Heart left ventricle (tissue), 13 donors: ENCODE measurements at regions not wholly inside any gene's neighbourhood (a gene's known extent, or its start where the extent isn't known, plus 50 kb on each side); places are given as distances from the start of the nearest gene placed in this dataset.

ENCODE experiments used
- CTCF ChIP-seq, 12 donors: fragments of 200-600 bp; sonication (generic) in 4 of 12; IDR thresholded peaks; one replicate each; pipeline versions ENCODE4 v1.5.0 to v1.8.0; 2018 to 2022; ENCODE audit warnings: antibody characterized with exemption in 12 of 12, mild to moderate bottlenecking in 5 of 12
- POLR2A ChIP-seq, 2 donors: fragments of 450-650 bp; IDR thresholded peaks; one replicate each; pipeline ENCODE4 v1.6.1; 2017; ENCODE audit warnings: antibody characterized with exemption in 2 of 2, mild to moderate bottlenecking in 2 of 2, moderate library complexity in 2 of 2
- donor health status: ischemic (EF 13 %, LVEDD 7.1; RV severe dilation, severe dysfunction).
- donor health status: DM: no; HTN: yes; CAD: no.
- donor health status: DM: no; HTN: no; CAD: no.
- donor health status: ischemic (EF 25% LVEDD 6.9; RV normal size, moderate dysfunction).
- donor health status: ischemic (EF 25% LVEDD 5.7; RV mildly dilated, moderate dysfunction).
- donor health status: ischemic (EF 35%, LVEDD 5.7; RV mildly dilated, moderate dysfunction).
- donor health status: nonischemic (EF 11% LVEDD 7.7; RV severe dilation, severe dysfunction).
- donor health status: DM: yes; HTN: yes; CAD: no.
- donor health status: PGD.
- donor health status: ischemic (EF 29% LVEDD 5.4; RV normal size, mild dysfunction).
- donor health status: nonischemic (EF 23%, LVEDD 6.1; RV moderate dilation, normal function).

DNA sequence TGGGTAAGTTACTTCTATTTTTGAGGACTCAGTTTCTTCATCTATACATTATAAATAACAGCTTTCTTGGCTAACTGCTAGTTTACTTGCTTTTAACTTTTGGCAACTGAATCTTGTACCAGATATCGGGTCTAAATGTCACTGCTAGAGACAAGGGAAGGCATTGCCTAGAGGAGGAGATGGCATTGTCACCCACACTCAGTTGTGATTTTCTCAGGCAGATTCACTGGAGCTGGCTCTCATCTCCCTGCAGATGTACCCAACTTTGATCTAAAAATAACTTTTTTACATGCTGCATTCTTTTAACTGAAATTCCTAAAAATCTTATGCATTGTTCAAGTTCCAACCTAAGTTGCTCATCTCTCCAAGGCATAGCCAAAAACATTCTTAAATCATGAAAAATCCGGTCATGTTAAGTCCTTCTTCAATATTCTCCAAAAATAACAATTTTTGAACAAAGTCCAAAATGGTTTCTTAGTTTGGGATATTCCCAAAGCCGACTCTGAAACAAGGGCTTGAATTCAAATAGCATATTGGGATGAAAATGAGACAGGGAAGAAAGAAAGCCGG is 469.0 kb upstream of the BOD1L1 start:
- TF ChIP-seq CTCF (IDR thresholded peaks at IDR 0.05) (no peak), POLR2A (IDR thresholded peaks at IDR 0.05) (no peak)
